M059J (cell line): ENCODE measurements at regions not wholly inside any gene's neighbourhood (a gene's known extent, or its start where the extent isn't known, plus 50 kb on each side); places are given as distances from the start of the nearest gene placed in this dataset.
A peak's percentile ranks its signal among the peaks of the same experiment; 100 is the strongest.

Source experiments
- DNase-seq: peaks from one replicate; pipeline ENCODE4 v3.0.0-alpha.2; 2012; ENCODE audit warnings: low read depth

DNA sequence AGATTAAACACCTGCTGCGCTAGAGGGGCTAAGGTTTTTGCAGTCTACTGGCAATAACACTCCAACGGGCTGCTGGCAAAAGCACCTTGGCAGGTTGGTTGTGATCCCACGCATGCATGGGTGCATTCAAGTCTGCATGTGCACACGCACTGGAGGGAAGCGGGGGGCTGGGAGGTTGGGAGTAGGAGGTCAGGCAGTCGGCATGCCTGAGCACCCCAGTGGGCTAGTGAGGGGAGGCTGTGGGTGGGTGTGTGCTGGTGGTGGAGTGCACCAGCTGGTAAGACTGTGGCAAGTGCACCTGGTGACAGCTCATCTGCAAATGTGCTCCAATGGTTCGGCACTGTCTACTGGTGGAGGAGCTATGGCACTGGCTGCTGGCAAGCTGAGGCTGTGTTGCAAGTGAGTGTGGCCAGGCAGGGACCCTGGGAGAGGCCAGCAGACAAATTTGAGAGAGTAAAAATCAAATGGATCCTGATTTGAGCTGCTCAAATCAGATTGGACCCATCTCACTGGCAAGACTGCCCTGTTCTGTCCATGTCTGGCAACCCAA is 460.6 kb upstream of the DSEL start:
- DNase-seq = no peak

DNA sequence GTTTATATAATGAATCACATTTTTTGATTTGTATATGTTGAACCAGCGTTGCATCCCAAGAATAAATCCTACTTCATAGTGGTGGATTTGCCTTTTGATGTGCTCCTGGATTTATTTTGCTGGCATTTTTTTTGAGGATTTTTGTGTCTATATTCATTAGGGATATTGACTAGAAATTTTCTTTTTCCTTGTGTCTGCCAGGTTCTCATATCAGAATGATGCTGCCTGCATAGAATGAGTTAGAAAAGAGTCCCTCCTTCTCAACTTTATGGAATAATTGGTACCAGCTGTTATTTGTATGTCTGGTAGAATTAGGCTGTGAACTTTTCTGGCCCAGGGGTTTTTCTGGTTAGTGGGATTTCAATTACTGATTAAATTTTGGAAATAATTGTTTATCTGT is 457.4 kb upstream of the DSEL start:
- DNase-seq = no peak

DNA sequence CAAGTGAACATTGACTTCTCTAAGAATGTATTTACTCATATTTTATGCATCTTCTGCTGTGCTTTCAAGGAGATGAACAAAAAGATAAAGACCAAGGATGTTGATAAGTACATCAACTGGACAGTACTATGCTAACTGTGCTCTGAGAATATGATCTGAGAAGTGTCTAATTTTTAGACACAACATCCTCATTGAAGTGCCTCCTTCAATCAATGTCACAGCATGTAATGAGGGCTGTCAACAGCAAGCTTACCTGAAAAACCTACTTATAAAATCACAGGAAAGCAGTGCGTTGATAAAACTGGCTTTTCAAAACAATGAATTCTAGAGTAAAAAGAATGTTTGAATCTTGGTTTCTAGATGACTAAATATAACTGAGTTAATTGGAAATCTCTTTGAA is 452.9 kb upstream of the DSEL start:
- DNase-seq = no peak

DNA sequence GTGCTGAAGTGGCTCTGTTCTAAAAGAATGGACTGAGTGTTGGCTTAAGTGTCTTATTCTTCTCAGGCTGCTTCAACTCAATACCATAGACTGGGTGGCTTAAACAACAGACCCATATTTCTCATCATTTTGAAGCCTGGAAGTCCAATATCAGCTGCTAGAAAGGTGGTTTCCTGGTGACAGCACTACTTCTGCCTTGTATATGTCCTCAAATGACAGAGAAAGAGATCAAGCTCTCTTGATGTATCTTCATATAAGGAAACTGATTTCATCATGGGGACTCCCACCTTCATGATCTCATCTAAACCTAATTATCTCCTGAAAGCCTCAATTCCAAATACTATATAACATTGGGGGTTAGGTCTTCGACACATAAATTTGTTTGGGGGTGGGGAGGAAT is 449.7 kb upstream of the DSEL start:
- DNase-seq = no peak

DNA sequence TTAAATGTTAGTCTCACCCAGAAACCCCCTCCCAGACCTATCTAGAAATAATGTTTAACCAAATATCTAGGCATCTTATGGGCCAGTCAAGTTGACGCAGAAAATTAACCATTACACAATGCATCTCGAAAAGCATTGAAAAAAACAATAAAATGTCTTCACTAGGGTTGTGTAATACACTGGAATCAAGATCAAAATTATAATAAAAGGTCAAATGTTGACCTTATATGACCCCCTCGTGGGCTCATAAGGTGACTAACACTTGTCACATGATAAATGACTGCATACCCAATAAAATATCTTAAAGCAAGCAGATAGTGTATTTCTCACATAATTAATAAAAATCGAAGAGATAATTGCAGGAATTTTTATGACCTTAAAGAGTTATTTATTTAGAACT is 447.9 kb upstream of the DSEL start:
- DNase-seq = peak; percentile 3

DNA sequence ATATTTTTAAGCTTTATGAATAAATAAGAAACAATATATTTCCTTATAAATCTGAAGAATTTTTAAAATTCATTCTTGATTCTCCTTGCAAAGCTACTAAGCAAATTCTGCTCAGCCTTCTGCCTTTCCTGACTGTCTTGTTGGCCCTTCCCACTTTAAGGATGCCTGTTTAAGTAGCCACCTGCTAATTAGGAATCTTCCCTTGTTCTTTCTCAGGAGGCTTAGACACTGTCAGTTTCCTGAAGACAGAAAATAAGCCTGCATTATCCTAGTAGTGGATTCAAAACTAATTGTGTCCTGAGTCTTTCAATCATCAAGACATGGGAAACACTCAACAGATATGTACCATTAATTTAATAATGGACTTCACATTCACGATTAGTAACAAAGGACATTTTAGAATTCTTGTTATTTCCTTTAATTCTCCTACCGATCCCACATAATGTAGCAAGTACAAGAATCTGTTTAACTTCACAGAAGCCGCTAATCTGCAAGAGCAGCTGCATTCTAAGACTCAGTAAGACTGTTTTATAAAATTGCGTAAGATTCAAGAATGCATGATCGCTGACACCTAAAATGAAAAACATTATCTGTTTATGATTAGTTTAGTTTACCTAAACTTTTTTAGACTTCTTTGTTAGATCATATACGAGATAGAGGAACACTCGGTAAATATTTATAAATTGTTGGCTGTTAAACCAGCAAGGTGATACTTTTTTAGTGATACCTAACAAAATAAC is 445.4 kb upstream of the DSEL start:
- no peak for DNase-seq

DNA sequence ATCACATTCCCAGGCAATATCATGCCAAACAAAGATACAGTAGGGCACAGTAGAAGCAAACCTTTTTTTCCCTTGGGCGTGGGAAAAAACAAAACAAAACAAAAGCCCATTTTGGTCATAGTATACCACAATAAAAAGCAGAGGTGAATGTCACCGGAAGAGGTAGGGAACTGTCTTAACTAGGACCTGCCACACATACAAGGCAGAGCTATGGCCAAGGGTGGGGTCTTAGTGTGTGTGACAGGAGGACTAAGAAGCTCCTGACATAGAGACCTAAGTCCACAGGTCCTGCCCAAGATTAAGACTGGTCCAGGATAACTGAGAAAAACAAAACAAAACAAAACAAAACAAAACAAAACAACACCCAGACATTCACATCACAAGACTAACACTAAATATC is 441.2 kb upstream of the DSEL start:
- no peak for DNase-seq

DNA sequence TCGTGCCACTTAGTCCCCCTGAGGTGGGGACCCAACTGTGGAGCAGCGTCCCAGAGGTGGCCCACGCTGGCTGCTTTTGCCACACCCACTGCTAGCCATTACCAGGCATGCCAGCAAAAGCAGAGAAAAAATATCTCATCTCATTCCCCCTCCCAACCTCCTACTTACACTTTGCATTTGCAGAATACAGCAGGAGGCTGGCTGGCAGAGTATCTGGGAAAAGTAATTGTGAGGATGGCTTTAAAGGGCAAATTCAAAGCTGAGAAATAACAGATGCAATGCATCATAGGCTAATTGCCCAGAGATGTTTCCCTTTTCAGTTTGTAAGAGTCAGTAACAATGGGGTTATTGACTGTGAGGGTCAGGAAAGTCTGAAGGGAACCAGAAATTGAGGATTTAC is 438.1 kb upstream of the DSEL start:
- DNase-seq = no peak

DNA sequence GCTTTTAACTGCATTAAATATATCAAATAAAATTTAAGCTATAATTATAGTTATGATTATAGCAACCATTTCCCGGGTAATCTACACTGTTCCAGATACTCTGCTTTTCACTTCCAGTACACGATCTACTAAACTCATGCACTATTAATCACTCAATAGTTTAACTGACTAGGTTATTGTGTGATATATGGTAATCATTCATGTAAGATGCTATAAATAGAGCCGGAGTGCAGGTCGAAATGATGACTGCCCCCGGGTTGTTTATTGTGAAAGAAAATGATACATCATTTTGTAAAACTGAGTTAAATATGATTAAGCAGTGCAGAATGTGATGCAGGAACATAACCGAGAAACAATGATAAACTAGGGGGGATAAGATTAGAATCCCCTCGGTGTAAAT is 434.6 kb upstream of the DSEL start:
- no peak for DNase-seq

DNA sequence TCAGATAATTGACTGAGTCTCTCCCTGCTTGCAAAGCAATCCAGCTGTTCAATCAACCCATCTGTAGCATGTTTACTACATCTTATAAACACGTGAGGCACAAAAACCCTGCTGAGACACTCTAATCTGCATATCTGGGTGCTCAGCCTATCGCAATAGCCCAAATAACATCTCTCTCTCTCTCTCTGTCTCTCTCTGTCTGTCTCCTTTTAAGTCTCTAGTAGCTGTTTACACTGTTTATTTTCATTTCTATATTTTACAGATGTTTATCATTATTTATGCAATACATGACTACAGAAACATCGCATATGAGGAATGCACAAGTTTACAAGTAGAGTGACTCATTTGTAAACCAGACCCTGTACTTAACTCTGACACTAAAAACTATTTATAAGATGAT is 422.1 kb upstream of the DSEL start:
- peak; percentile 36 for DNase-seq

DNA sequence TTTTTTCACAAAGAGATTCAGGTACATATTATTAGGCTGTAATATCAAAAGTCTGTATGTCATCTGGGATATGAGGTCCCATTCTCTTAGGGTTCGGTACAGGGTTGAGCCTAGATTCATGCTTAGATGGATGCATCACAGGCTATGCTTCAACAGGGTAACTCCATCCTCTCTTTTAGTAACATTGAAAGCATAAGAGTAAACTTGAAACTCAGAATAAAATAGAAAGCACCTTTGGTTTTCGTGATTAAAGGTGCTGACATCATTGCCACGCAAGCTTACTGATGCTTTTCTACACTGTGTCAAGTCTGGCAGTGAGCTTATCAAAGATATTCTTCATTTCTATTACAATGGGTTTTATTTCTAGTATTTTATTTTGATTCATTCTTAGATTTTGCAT is 419.1 kb upstream of the DSEL start:
- DNase-seq = no peak

DNA sequence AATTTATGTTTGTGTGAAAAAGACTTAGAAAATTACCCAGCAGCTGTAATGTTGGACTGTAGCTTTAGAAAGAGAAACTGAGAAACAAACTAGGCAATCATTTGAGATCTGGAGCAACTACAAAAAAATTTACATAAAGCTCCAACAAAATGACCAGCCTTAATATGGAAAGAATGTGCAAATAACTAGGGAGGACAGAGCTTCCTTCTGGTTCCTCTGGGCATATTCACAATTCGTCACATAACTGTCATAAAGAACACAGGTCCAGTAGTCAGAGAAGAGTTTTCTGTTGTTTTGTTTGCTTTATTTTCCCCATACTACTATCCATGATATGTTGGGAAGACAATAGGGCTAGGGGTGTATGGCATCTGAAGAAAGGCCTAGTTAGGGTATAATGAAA is 416.8 kb upstream of the DSEL start:
- DNase-seq = no peak

DNA sequence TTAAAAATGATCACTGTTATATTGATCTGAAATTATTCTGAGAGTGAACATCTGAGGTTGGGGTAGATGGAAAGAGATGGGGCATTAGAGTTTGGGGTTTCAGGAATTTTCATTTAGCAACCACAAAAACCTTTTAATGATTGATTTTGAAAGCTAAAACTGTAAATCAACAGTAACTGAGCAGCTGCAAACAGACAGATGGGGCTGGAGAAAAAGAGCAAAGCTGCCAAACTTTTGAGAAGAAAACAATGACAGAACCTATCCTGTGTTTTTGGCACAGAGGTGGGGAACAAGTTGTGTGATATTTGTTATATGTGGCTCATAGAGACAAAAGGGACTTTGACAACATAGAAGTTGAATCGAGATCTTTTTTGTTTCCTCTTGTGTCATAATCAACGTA is 415.8 kb upstream of the DSEL start:
- no peak for DNase-seq

DNA sequence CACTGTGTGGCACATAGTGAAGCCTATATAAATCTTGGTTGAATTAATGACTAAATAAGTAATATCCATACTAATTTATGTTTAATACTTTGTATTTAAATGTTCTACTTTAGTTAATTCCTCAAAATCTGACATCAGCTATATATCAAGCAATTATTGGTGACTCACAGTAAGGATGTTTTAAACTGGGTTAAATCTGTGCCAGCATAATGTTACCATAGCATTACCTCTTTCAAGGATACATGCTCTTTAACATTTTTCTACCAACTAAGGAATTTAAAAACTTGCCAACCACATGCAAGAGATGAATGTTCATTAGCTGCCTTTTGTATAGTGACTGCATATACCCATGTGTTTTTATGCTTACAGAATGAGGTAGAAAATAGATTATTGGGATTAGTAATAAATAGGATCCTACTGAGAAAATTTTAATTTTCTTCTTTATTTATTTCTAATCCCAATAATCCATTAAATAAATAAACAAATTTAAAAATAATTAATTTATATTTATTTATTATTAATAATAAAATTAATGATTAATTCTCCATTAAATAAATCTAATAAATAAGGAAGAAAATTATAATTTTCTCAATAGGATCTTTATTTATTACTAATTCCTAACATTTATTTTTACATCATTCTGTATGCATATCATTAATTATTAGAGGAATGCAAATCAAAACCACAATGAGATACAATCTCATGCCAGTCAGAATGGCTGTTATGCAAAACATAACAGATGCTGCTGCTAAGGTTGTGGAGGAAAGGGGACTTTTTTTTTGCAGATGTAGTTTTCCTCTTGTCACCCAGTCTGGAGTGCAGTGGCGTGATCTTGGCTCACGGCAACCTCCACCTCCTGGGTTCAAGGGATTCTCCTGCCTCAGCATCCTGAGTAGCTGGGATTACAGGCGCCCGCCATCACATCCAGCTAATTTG is 410.7 kb upstream of the DSEL start:
- DNase-seq = peak; percentile 37

DNA sequence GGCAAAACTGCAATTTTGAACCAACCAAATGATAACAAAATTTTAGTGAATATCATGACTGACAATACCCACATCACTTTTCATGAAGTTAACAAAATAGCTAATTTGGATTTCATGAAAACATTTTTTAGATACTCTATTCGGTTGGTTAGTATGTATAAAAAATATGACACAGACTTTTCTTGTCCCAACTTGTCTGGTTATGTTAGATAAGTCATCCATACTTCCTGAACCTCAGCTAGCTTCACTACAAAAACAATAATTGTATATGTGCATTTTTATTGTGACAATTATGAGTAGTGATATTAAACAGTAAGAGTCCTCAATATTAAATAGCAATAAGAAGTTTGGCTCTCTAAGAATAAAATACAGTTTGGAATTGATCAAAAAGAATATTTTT is 408.1 kb upstream of the DSEL start:
- no peak for DNase-seq

DNA sequence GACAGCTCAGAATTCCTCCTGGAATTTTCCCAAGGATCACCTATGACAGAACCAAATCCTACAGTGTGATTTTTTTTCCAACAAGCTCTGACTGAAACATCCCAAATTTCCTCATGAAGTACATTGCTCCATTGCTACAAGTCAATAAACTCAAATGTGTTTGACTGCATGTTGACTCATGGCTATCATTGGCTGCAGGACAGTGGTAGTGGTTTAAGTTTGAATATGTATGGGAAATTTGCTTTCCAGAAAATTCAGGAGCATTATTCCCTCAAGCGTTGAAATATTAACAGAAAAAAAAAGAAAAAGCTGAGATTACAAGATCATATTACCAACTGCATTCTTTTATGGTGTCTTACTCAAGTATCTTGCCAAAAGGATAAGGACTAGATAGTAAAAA is 402.8 kb upstream of the DSEL start:
- peak; percentile 18 for DNase-seq

DNA sequence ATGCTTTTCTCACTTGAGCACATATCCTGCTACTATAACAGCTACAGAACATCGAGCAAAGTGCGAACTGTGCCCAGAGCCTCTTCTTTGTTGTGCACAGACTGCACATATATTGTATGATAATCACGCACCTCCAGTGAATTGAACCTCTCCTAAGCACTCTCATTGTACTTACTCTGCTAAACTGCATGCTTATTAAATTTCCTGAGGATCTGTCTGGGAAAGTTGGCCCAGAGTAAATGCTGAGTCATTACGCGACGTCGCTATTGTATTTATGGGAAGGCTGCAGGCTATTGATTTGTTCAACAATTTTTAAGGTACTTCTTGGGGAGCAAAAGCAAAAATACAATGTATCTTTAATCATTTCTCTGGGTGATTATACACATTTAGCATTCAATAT is 399.6 kb upstream of the DSEL start:
- peak; percentile 32 for DNase-seq

DNA sequence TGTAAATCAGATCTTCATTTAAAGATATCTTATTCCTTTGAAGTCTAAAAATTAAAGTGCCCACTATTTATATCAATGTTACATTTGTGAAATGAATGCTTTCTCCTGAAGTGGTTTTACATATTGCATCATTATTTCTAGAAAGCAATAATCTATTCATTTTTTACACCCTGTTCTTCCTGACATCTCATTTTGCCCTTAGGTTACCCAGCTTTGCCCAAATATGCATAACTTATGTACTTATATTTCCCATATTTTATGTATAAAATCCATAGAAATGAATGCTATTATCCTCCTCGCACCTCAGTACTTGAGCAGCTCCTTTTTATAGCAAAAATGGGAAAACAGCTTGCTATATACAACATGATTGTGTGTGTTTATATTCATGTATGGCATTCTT is 396.5 kb upstream of the DSEL start:
- no peak for DNase-seq

DNA sequence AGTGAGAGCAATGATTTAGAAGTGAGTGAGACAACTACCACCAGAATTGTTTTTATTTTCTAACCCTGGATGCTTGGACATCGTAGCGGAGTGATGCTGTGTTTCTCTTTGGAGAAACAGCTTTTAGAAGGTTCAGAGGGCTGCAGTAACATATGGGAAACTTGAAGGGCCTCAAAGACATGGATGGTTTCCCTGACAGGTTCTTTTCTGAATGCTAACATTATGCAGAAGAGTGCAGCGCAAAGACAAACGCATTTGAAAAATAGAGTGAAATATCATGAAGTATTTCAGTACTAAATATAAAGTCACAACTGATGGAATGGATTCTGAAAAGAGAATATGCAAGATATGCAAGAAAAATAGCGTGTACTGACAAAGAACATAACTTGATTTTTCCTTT is 385.1 kb upstream of the DSEL start:
- no peak for DNase-seq

DNA sequence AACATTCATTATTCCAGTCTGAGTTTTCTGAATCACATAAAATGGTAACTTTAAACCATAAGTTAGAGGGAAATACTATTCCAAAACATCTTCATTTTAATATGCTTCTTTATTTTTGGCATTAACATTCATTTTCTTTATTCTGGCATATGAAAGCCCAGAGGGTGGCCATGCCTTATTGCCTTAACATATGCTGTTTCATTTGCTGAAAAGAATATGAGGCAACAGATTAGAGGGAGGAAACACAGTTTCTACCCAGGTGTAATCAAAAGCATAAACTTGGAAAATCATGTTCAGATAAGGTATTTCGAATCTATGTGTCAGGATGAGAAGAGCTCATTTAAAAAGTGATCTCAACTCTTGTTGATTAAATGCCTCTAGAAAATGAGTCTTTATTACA is 379.9 kb upstream of the DSEL start:
- no peak for DNase-seq

DNA sequence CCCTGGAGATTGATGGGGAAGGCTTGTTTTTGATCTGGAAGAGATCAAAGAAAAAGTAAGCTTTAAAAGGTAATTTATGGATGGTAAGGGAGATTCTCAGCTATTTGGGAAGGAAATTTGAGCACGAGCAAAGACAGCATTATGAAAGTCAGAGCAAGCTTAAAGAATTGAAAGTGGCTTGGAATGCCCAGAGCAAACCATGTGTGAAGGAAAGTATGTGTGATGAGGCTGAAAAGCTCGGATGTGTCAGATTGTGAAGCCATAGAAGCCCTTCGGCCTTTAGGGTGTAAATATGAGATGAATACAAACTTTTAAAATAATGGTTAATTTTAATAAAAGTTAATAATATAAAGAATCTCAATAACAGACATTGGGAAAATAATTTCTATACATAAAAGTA is 377.4 kb upstream of the DSEL start:
- DNase-seq = no peak

DNA sequence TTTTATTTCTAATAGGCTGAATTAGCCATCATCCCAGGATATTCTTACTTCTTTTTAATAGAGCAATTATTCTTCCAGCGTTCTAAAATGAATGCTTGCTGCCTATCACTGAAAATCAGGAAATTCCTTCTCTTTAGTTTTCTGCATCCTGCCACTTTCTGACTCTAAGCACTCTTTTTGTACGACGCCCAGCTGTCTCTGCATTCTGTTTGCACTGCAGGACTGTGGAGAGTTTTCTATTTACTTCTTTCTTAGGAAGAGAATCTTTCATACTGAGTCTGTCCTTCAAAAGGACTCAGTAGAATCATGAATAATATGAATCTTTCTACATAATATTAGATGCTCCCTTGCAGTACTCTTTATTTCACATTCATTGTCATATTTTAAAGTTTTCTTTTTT is 360.4 kb upstream of the DSEL start:
- DNase-seq = no peak

DNA sequence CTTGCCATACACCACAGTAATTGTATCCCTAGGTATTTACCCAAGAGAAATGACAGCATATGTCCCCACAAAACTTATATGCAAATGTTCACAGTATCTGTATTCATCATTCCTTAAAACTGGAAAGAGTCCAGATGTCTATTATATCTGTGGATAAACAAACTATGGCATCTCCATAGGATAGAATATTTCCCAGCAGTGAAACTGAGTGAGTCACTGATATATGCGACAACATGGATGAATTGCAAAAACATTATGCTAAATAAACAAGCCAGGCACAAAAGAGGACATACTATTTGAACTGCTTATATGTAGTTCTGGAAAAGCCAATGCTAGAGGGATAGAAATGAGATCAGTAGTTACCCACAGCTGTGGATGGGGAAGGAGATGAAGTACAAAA is 359.4 kb upstream of the DSEL start:
- no peak for DNase-seq
